ENCODE measurements at regions not wholly inside any gene's neighbourhood (a gene's known extent, or its start where the extent isn't known, plus 50 kb on each side); places are given as distances from the start of the nearest gene placed in this dataset.
"Not testable (repeated sequence)": the region's sequence is repeated elsewhere in the genome, so short reads cannot be mapped to it uniquely, and the experiment has no call there.

GRCh38 chr1:245102149-245102548 lies 52.6 kb upstream of the KIF26B start:
- DNase-seq; intact Hi-C loops (cut with DNase I): not testable (repeated sequence)

GRCh38 chr1:245099401-245099800 lies 55.4 kb upstream of the KIF26B start:
- intact Hi-C loops (cut with DNase I), result no loop called here
- peak in 2 of 10 donors; percentile 27 to 35 for DNase-seq

GRCh38 chr1:245098924-245099323 lies 55.9 kb upstream of the KIF26B start:
- no peak for DNase-seq
- intact Hi-C loops (cut with DNase I), result no loop called here

- DNase-seq, result peak in 1 of 10 donors; percentile 16
- intact Hi-C loops (cut with DNase I), result no loop called here
Measured at GRCh38 chr1:245096311-245097066, 58.3 kb upstream of the KIF26B start.

GRCh38 chr1:245095903-245096302 lies 58.9 kb upstream of the KIF26B start:
- intact Hi-C loops (cut with DNase I), result no loop called here
- DNase-seq, result no peak

- DNase-seq, result no peak
Measured at GRCh38 chr1:245094954-245095353, 59.8 kb upstream of the KIF26B start.

GRCh38 chr1:245094092-245094491 lies 60.7 kb upstream of the KIF26B start:
- DNase-seq, result no peak
- intact Hi-C loops (cut with DNase I), result no loop called here

More at GRCh38 chr1:245094954-245095353, 59.8 kb upstream of the KIF26B start:
- intact Hi-C loops (cut with DNase I), result no loop called here

- no peak for DNase-seq
- intact Hi-C loops (cut with DNase I), result no loop called here
Measured at GRCh38 chr1:245092638-245092976, 62.2 kb upstream of the KIF26B start.

GRCh38 chr1:245091818-245092637 lies 62.8 kb upstream of the KIF26B start:
- intact Hi-C loops (cut with DNase I), result no loop called here
- DNase-seq, result no peak

GRCh38 chr1:245091171-245091621 lies 63.6 kb upstream of the KIF26B start:
- intact Hi-C loops (cut with DNase I), result no loop called here
- DNase-seq, result no peak

GRCh38 chr1:245090491-245091090 lies 64.2 kb upstream of the KIF26B start:
- intact Hi-C loops (cut with DNase I), result no loop called here
- DNase-seq, result no peak

GRCh38 chr1:245087723-245088122 lies 67.1 kb upstream of the KIF26B start:
- DNase-seq, result no peak
- intact Hi-C loops (cut with DNase I), result no loop called here

GRCh38 chr1:245086389-245086969 lies 68.3 kb upstream of the KIF26B start:
- intact Hi-C loops (cut with DNase I), result no loop called here
- no peak for DNase-seq

GRCh38 chr1:245085508-245086095 lies 69.2 kb upstream of the KIF26B start:
- DNase-seq, result no peak
- intact Hi-C loops (cut with DNase I), result no loop called here

GRCh38 chr1:245084551-245084950 lies 70.2 kb upstream of the KIF26B start:
- DNase-seq, result no peak
- intact Hi-C loops (cut with DNase I), result no loop called here

- intact Hi-C loops (cut with DNase I), result no loop called here
- DNase-seq, result no peak
Measured at GRCh38 chr1:245079021-245079609, 75.7 kb upstream of the KIF26B start.

GRCh38 chr1:245074898-245075297 lies 79.9 kb upstream of the KIF26B start:
- intact Hi-C loops (cut with DNase I), result no loop called here
- no peak for DNase-seq

GRCh38 chr1:245074232-245074747 lies 80.5 kb upstream of the KIF26B start:
- intact Hi-C loops (cut with DNase I), result no loop called here
- DNase-seq, result no peak

GRCh38 chr1:245070836-245071615 lies 83.8 kb upstream of the KIF26B start:
- intact Hi-C loops (cut with DNase I), result no loop called here
- DNase-seq, result no peak
